HG03025 (cell line): ENCODE measurements at regions not wholly inside any gene's neighbourhood (a gene's known extent, or its start where the extent isn't known, plus 50 kb on each side); places are given as distances from the start of the nearest gene placed in this dataset.
"Not testable (repeated sequence)": the region's sequence is repeated elsewhere in the genome, so short reads cannot be mapped to it uniquely, and the experiment has no call there.

Experiments used
- ATAC-seq: cut with Tn5 transposase; IDR thresholded peaks from one replicate; pipeline ENCODE4 v1.9.1; 2021; ENCODE audit warnings: mild to moderate bottlenecking, moderate library complexity; ENCODE audit not compliant: unreplicated experiment, low FRiP score

GRCh38 chr5:112532654-112533360 is 113.7 kb upstream of the EPB41L4A start:
- ATAC-seq: no peak

GRCh38 chr5:112533362-112533761 is 114.3 kb upstream of the EPB41L4A start:
- ATAC-seq: no peak

- no peak for ATAC-seq
Measured at GRCh38 chr5:112534067-112534583, 115.0 kb upstream of the EPB41L4A start.

- no peak for ATAC-seq
Measured at GRCh38 chr5:112534611-112535255, 115.7 kb upstream of the EPB41L4A start.

- ATAC-seq: no peak
Measured at GRCh38 chr5:112535356-112535755, 116.3 kb upstream of the EPB41L4A start.

GRCh38 chr5:112544558-112544957 is 125.5 kb upstream of the EPB41L4A start:
- not testable (repeated sequence) for ATAC-seq

GRCh38 chr5:112546946-112547592 is 128.0 kb upstream of the EPB41L4A start:
- no peak for ATAC-seq

GRCh38 chr5:112548246-112548881 is 129.3 kb upstream of the EPB41L4A start:
- ATAC-seq: no peak

- no peak for ATAC-seq
Measured at GRCh38 chr5:112549127-112549526, 130.1 kb upstream of the EPB41L4A start.

- ATAC-seq: no peak
Measured at GRCh38 chr5:112549605-112550166, 130.6 kb upstream of the EPB41L4A start.

GRCh38 chr5:112551419-112552032 is 132.4 kb upstream of the EPB41L4A start:
- ATAC-seq: no peak

GRCh38 chr5:112552216-112552615 is 133.1 kb upstream of the EPB41L4A start:
- ATAC-seq: no peak

GRCh38 chr5:112552791-112553190 is 133.7 kb upstream of the EPB41L4A start:
- ATAC-seq: no peak

- ATAC-seq: no peak
Measured at GRCh38 chr5:112554101-112554977, 135.3 kb upstream of the EPB41L4A start.

- ATAC-seq: no peak
Measured at GRCh38 chr5:112555197-112555596, 136.1 kb upstream of the EPB41L4A start.

- no peak for ATAC-seq
Measured at GRCh38 chr5:112555691-112556090, 136.6 kb upstream of the EPB41L4A start.

GRCh38 chr5:112559501-112559900 is 140.4 kb upstream of the EPB41L4A start:
- ATAC-seq: not testable (repeated sequence)

GRCh38 chr5:112560371-112560770 is 141.3 kb upstream of the EPB41L4A start:
- ATAC-seq: no peak

- no peak for ATAC-seq
Measured at GRCh38 chr5:112563169-112563826, 144.2 kb upstream of the EPB41L4A start.
